ENCODE measurements at regions not wholly inside any gene's neighbourhood (a gene's known extent, or its start where the extent isn't known, plus 50 kb on each side); places are given as distances from the start of the nearest gene placed in this dataset.

DNA sequence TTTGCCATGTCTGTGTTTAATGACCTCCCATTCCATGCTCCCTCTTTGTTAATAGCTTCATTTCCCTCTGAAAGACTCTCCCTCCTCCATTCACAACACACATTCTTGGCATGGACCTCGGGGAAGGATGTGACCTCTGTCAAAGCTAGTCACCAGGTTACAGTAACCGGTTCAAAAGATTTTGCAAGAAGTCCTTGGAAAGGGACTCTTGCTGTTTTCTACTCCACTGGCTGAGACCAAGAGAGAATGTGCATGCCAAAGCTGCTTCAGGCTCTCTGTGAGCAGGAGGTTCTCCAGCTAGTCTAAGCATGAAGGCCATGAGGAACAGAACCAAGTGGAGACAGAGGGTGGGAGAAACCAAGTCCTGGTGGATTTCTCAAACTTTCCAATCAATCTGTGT, 732.6 kb downstream of the CCSER2 start:
- no peaks in the 10 kb centered on the region for H3K9me3 ChIP-seq (ENCODE audit: control insufficient read depth, insufficient read depth, low read depth, low read length)
- no peak for DNase-seq (ENCODE audit: low read depth in 2 of 2)
- no peaks in the 10 kb centered on the region for H3K79me2 ChIP-seq (ENCODE audit: control insufficient read depth, insufficient read depth, low read length)
- H3K4me3 ChIP-seq (replicated peaks in 1 of 4; ENCODE audit: control extremely low read depth in 1 of 4, insufficient read depth in 1 of 4, low read depth in 3 of 4, low read length in 4 of 4): no peak overlapping the region
- H3K27ac ChIP-seq (ENCODE audit: insufficient read depth, low read length): no peak overlapping the region
- no peaks in the 10 kb centered on the region for H3K4me1 ChIP-seq (ENCODE audit: control insufficient read depth, extremely low read depth, insufficient read depth, low read length)
- no peak overlapping the region for H2AFZ ChIP-seq (ENCODE audit: low read length)
- H3K9ac ChIP-seq (ENCODE audit: insufficient read depth, low read length): no peak overlapping the region
- no peak overlapping the region for H3K4me2 ChIP-seq (ENCODE audit: extremely low read depth, insufficient read depth, low read length)
- no peaks in the 10 kb centered on the region for H4K20me1 ChIP-seq (ENCODE audit: control insufficient read depth, extremely low read depth, insufficient read depth, low read length)
- no peaks in the 10 kb centered on the region for H3K27me3 ChIP-seq (ENCODE audit: control insufficient read depth, insufficient read depth, low read length)
- no peaks in the 10 kb centered on the region for H3K36me3 ChIP-seq (ENCODE audit: control insufficient read depth, insufficient read depth, low read length)
- no peak for TF ChIP-seq EZH2 (IDR thresholded peaks at IDR 0.05; ENCODE audit: low read length, missing control alignments)
- TF ChIP-seq, protein P1, sequence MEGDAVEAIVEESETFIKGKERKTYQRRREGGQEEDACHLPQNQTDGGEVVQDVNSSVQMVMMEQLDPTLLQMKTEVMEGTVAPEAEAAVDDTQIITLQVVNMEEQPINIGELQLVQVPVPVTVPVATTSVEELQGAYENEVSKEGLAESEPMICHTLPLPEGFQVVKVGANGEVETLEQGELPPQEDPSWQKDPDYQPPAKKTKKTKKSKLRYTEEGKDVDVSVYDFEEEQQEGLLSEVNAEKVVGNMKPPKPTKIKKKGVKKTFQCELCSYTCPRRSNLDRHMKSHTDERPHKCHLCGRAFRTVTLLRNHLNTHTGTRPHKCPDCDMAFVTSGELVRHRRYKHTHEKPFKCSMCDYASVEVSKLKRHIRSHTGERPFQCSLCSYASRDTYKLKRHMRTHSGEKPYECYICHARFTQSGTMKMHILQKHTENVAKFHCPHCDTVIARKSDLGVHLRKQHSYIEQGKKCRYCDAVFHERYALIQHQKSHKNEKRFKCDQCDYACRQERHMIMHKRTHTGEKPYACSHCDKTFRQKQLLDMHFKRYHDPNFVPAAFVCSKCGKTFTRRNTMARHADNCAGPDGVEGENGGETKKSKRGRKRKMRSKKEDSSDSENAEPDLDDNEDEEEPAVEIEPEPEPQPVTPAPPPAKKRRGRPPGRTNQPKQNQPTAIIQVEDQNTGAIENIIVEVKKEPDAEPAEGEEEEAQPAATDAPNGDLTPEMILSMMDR (conservative IDR thresholded peaks at IDR 0.05 in 1 of 2, IDR thresholded peaks at IDR 0.05 in 1 of 2; ENCODE audit: low read depth in 1 of 2, low read length in 2 of 2): no peak

DNA sequence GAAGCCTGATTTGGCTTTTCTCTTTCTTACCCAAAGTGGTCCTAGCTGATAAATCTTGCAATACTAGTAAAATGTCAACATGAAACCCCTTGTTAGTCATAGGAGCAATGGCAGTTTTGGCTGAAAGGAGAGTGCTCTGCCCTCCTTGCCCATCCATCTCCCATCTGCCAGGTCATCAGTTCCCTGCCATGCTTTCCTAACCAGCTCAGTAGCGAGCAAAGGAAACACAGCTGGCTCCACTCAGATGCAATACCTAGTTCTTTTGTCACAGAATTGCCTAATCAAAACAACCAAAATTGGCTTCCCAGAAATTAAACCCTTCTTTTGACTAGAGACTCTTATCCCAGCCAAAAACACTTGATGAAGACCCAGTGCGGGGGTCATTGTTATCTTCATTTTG, 733.0 kb downstream of the CCSER2 start:
- H3K9ac ChIP-seq (ENCODE audit: insufficient read depth, low read length): no peak overlapping the region
- no peaks in the 10 kb centered on the region for H3K36me3 ChIP-seq (ENCODE audit: control insufficient read depth, insufficient read depth, low read length)
- no peaks in the 10 kb centered on the region for H3K79me2 ChIP-seq (ENCODE audit: control insufficient read depth, insufficient read depth, low read length)
- H3K4me3 ChIP-seq (replicated peaks in 1 of 4; ENCODE audit: control extremely low read depth in 1 of 4, insufficient read depth in 1 of 4, low read depth in 3 of 4, low read length in 4 of 4): no peak overlapping the region
- H4K20me1 ChIP-seq (ENCODE audit: control insufficient read depth, extremely low read depth, insufficient read depth, low read length): no peaks in the 10 kb centered on the region
- H3K4me2 ChIP-seq (ENCODE audit: extremely low read depth, insufficient read depth, low read length): no peak overlapping the region
- no peak for DNase-seq (ENCODE audit: low read depth in 2 of 2)
- TF ChIP-seq EZH2 (IDR thresholded peaks at IDR 0.05; ENCODE audit: low read length, missing control alignments): no peak
- TF ChIP-seq, protein P1 (conservative IDR thresholded peaks at IDR 0.05 in 1 of 2, IDR thresholded peaks at IDR 0.05 in 1 of 2; ENCODE audit: low read depth in 1 of 2, low read length in 2 of 2): no peak
- no peaks in the 10 kb centered on the region for H3K4me1 ChIP-seq (ENCODE audit: control insufficient read depth, extremely low read depth, insufficient read depth, low read length)
- H3K27ac ChIP-seq (ENCODE audit: insufficient read depth, low read length): no peak overlapping the region
- H3K9me3 ChIP-seq (ENCODE audit: control insufficient read depth, insufficient read depth, low read depth, low read length): no peaks in the 10 kb centered on the region
- H2AFZ ChIP-seq (ENCODE audit: low read length): no peak overlapping the region
- no peaks in the 10 kb centered on the region for H3K27me3 ChIP-seq (ENCODE audit: control insufficient read depth, insufficient read depth, low read length)

DNA sequence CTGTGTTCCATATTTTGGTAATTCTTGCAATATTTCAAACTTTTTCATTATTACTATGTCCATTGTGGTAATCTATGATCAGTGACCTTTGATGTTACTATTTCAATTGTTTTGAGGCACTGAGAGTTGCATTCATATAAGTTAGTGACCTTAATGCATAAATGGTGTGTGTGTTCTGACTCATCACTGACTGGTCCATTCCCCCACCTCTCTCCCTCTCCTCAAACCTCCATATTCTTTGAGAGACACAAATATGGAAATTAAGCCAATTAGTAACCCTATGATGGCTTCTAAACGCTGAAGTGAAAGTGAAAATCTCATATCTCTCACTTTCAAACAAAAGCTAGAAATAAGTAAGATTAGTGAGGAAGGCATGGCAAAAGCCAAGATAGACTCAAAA, 739.6 kb downstream of the CCSER2 start:
- H2AFZ ChIP-seq (ENCODE audit: low read length): no peak overlapping the region
- H3K9ac ChIP-seq (ENCODE audit: insufficient read depth, low read length): no peak overlapping the region
- no peak overlapping the region for H3K4me3 ChIP-seq (replicated peaks in 1 of 4; ENCODE audit: control extremely low read depth in 1 of 4, insufficient read depth in 1 of 4, low read depth in 3 of 4, low read length in 4 of 4)
- DNase-seq (ENCODE audit: low read depth in 2 of 2): no peak
- no peak overlapping the region for H3K4me2 ChIP-seq (ENCODE audit: extremely low read depth, insufficient read depth, low read length)
- H4K20me1 ChIP-seq (ENCODE audit: control insufficient read depth, extremely low read depth, insufficient read depth, low read length): no peaks in the 10 kb centered on the region
- no peaks in the 10 kb centered on the region for H3K4me1 ChIP-seq (ENCODE audit: control insufficient read depth, extremely low read depth, insufficient read depth, low read length)
- no peaks in the 10 kb centered on the region for H3K9me3 ChIP-seq (ENCODE audit: control insufficient read depth, insufficient read depth, low read depth, low read length)
- H3K36me3 ChIP-seq (ENCODE audit: control insufficient read depth, insufficient read depth, low read length): no peaks in the 10 kb centered on the region
- no peaks in the 10 kb centered on the region for H3K79me2 ChIP-seq (ENCODE audit: control insufficient read depth, insufficient read depth, low read length)
- TF ChIP-seq, protein P1 (conservative IDR thresholded peaks at IDR 0.05 in 1 of 2, IDR thresholded peaks at IDR 0.05 in 1 of 2; ENCODE audit: low read depth in 1 of 2, low read length in 2 of 2): no peak
- no peak for TF ChIP-seq EZH2 (IDR thresholded peaks at IDR 0.05; ENCODE audit: low read length, missing control alignments)
- no peak overlapping the region for H3K27ac ChIP-seq (ENCODE audit: insufficient read depth, low read length)
- H3K27me3 ChIP-seq (ENCODE audit: control insufficient read depth, insufficient read depth, low read length): no peaks in the 10 kb centered on the region

Measured in fibroblast of lung (primary cell).